ENCODE measurements at regions not wholly inside any gene's neighbourhood (a gene's known extent, or its start where the extent isn't known, plus 50 kb on each side); places are given as distances from the start of the nearest gene placed in this dataset.

DNA sequence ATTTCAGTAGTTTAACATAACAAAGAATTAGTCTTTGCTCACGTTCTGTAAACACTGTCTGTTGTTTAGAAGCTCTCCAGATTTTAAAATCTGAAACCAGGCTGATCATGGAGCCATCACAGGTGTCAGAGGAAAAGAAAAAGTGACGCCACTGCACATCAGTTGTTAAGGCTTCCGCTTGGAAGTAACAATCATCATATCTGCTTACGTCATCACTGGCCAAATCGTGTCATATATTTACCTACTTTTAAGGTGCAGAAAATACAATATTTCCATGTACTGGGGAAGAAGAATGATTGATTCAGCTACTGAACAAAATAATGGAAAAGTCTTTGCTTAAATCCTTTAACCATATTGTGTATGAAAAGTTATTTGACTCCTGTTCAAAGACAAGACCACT lies 382.6 kb upstream of the MC4R start:
- Histone ChIP-seq H2AK5ac (ENCODE audit: low read depth, low read length) (no peak overlapping the region), H4K20me1 (replicated peaks in 1 of 2; ENCODE audit: control insufficient read depth in 1 of 2, insufficient read depth in 2 of 2, low read length in 2 of 2) (no peaks in the 10 kb centered on the region), H3K27me3 (replicated peaks in 1 of 4; ENCODE audit: control insufficient read depth in 3 of 4, extremely low read depth in 1 of 4, insufficient read depth in 3 of 4, low read length in 3 of 4) (no peaks in the 10 kb centered on the region), H3K79me2 (ENCODE audit: control insufficient read depth in 1 of 2, insufficient read depth in 2 of 2, low read length in 2 of 2) (no peaks in the 10 kb centered on the region), H3K4ac (replicated peaks; ENCODE audit: insufficient read length, low read depth, low read length) (no peak overlapping the region), H2BK120ac (replicated peaks; ENCODE audit: low read depth, low read length) (no peak overlapping the region), H3K56ac (replicated peaks; ENCODE audit: insufficient read length, low read depth, low read length) (no peak overlapping the region), H3K23ac (ENCODE audit: insufficient read length) (no peak overlapping the region), H3K4me3 (ENCODE audit: extremely low read depth in 1 of 4, insufficient read depth in 2 of 4, low read depth in 3 of 4, low read length in 4 of 4) (no peak overlapping the region), H2BK20ac (ENCODE audit: low read length) (no peak overlapping the region), H3K18ac (ENCODE audit: extremely low read depth, low read length) (no peak overlapping the region), H4K91ac (replicated peaks; ENCODE audit: insufficient read length, low read length) (no peak overlapping the region), H2BK12ac (ENCODE audit: low read depth, low read length) (no peak overlapping the region), H3K23me2 (ENCODE audit: low read depth, low read length) (no peaks in the 10 kb centered on the region), H3K4me1 (replicated peaks in 1 of 4; ENCODE audit: control insufficient read depth in 3 of 4, insufficient read depth in 4 of 4, low read length in 3 of 4) (no peaks in the 10 kb centered on the region), H3K9me3 (ENCODE audit: insufficient read depth in 2 of 2, low read depth in 1 of 2, low read length in 1 of 2) (no peaks in the 10 kb centered on the region), H3K79me1 (ENCODE audit: low read depth, low read length) (no peaks in the 10 kb centered on the region), H3K27ac (ENCODE audit: low read depth, low read length) (no peak overlapping the region), H2AFZ (ENCODE audit: low read length) (no peak overlapping the region), H2BK5ac (ENCODE audit: low read depth, low read length) (no peak overlapping the region), H3K14ac (ENCODE audit: insufficient read length) (no peak overlapping the region), H4K8ac (ENCODE audit: extremely low read depth, insufficient read depth, low read length) (no peak overlapping the region), H3K36me3 (ENCODE audit: control insufficient read depth in 2 of 4, insufficient read depth in 4 of 4, low read length in 3 of 4) (no peaks in the 10 kb centered on the region), H4K5ac (ENCODE audit: insufficient read length, low read depth, low read length) (no peak overlapping the region), H2BK15ac (ENCODE audit: low read length) (no peak overlapping the region), H3K4me2 (ENCODE audit: insufficient read depth in 1 of 2, low read depth in 2 of 2, low read length in 2 of 2) (no peak overlapping the region), H3K9ac (replicated peaks in 1 of 4; ENCODE audit: extremely low read depth in 1 of 4, low read depth in 3 of 4, low read length in 3 of 4) (no peak overlapping the region)
- no peak for DNase-seq (ENCODE audit: low read depth in 1 of 2, low spot score in 2 of 2)
- ChIA-PET CTCF (ENCODE audit: partially characterized antibody) (interaction anchor here (0.9 kb wide), 2 partner anchors 10 to 54 kb away, joined by 3 read pairs; no protein-coding TSS in a partner anchor), POLR2A (ENCODE audit: partially characterized antibody) (no interaction called here)
- TF ChIP-seq, protein P1, sequence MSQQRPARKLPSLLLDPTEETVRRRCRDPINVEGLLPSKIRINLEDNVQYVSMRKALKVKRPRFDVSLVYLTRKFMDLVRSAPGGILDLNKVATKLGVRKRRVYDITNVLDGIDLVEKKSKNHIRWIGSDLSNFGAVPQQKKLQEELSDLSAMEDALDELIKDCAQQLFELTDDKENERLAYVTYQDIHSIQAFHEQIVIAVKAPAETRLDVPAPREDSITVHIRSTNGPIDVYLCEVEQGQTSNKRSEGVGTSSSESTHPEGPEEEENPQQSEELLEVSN (IDR thresholded peaks at IDR 0.05): no peak
- TF ChIP-seq BCL11A (IDR thresholded peaks at IDR 0.05; ENCODE audit: low read depth in 2 of 2, low read length in 2 of 2): no peak
- TF ChIP-seq POLR2AphosphoS5 (IDR thresholded peaks at IDR 0.05; ENCODE audit: low read depth, low read length): no peak
- no peak for TF ChIP-seq GABPA (IDR thresholded peaks at IDR 0.05; ENCODE audit: borderline replicate concordance, insufficient read depth, low read length)
- no peak for TF ChIP-seq POU5F1 (IDR thresholded peaks at IDR 0.05; ENCODE audit: low read depth, low read length)
- no peak for TF ChIP-seq JUN (IDR thresholded peaks at IDR 0.05; ENCODE audit: low read depth, low read length)
- no peak for TF ChIP-seq CTBP2 (IDR thresholded peaks at IDR 0.05; ENCODE audit: borderline replicate concordance, insufficient read depth, insufficient read length, low read length)
- no peak for TF ChIP-seq MAFK (IDR thresholded peaks at IDR 0.05; ENCODE audit: low read depth, low read length)
- TF ChIP-seq HDAC6 (IDR thresholded peaks at IDR 0.05; ENCODE audit: low read depth, low read length): no peak
- FAIRE-seq: no peak
- 88% methylated on average over 5 of the region's 5 CpGs; no CpG with 5 or more reads in 1 of the 2 experiments for WGBS, 2 experiments (ENCODE audit: extremely low coverage in 1 of 2, insufficient coverage in 1 of 2, insufficient read length in 1 of 2, insufficient replicate concordance in 2 of 2, low coverage in 1 of 2, low lambda C conversion rate in 2 of 2, missing lambda C conversion rate in 1 of 2)

Data from H1 (cell line).